ENCODE measurements at regions not wholly inside any gene's neighbourhood (a gene's known extent, or its start where the extent isn't known, plus 50 kb on each side); places are given as distances from the start of the nearest gene placed in this dataset.

GRCh38 chr5:138656916-138657315 lies 81.7 kb upstream of the HSPA9 start:
- TF ChIP-seq, protein P1, sequence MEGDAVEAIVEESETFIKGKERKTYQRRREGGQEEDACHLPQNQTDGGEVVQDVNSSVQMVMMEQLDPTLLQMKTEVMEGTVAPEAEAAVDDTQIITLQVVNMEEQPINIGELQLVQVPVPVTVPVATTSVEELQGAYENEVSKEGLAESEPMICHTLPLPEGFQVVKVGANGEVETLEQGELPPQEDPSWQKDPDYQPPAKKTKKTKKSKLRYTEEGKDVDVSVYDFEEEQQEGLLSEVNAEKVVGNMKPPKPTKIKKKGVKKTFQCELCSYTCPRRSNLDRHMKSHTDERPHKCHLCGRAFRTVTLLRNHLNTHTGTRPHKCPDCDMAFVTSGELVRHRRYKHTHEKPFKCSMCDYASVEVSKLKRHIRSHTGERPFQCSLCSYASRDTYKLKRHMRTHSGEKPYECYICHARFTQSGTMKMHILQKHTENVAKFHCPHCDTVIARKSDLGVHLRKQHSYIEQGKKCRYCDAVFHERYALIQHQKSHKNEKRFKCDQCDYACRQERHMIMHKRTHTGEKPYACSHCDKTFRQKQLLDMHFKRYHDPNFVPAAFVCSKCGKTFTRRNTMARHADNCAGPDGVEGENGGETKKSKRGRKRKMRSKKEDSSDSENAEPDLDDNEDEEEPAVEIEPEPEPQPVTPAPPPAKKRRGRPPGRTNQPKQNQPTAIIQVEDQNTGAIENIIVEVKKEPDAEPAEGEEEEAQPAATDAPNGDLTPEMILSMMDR (IDR thresholded peaks at IDR 0.05), result no peak
- no peak for TF ChIP-seq POLR2A (IDR thresholded peaks at IDR 0.05)
- intact Hi-C loops (cut with DNase I; ENCODE audit: low total_unique reads), result no loop called here
- H3K4me3 ChIP-seq (ENCODE audit: low read depth, poor library complexity, severe bottlenecking), result no peak overlapping the region
- WGBS, 2 donors, result 84 to 85% methylated on average over 4 of the region's 4 CpGs
- DNase-seq (ENCODE audit: low spot score in 2 of 2), result no peak

- no peak overlapping the region for H3K4me3 ChIP-seq (ENCODE audit: low read depth, poor library complexity, severe bottlenecking)
- 85 to 96% methylated on average over 6 of the region's 6 CpGs for WGBS, 2 donors
- no peak for TF ChIP-seq POLR2A (IDR thresholded peaks at IDR 0.05)
- TF ChIP-seq, protein P1 (IDR thresholded peaks at IDR 0.05), result no peak
- DNase-seq (ENCODE audit: low spot score in 2 of 2), result no peak
- intact Hi-C loops (cut with DNase I; ENCODE audit: low total_unique reads), result no loop called here
These were observed 80.5 kb upstream of the HSPA9 start for GRCh38 chr5:138655530-138656190.

- no peak for TF ChIP-seq POLR2A (IDR thresholded peaks at IDR 0.05)
- TF ChIP-seq, protein P1 (IDR thresholded peaks at IDR 0.05), result no peak
- 71 to 76% methylated on average over 8 of the region's 8 CpGs for WGBS, 2 donors
- DNase-seq (ENCODE audit: low spot score in 2 of 2), result no peak
- intact Hi-C loops (cut with DNase I; ENCODE audit: low total_unique reads), result no loop called here
- no peak overlapping the region for H3K4me3 ChIP-seq (ENCODE audit: low read depth, poor library complexity, severe bottlenecking)
These were observed 79.2 kb upstream of the HSPA9 start for GRCh38 chr5:138654281-138654867.

DNA sequence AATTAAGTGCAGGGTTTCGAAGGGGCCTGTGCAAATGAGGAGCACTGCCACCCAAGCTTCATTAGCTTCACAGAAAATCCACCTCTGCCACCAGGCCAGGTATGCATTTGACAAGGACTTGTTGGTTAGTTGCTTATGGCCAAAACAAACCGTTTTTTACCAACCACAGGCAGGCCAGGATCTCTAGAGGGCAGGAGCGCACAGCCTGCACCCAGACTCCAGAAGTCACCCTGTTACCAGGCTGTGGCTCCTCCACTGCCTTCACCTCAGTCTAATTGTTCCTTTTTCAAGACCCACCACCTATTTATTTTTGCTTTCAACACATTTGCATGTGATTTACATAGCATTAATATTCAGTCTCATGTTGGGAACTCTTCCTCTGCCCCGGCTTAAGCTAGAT lies 78.3 kb upstream of the HSPA9 start:
- DNase-seq (ENCODE audit: low spot score in 2 of 2), result no peak

GRCh38 chr5:138651767-138652117 lies 76.5 kb upstream of the HSPA9 start:
- no peak for DNase-seq (ENCODE audit: low spot score in 2 of 2)
- no peak for TF ChIP-seq POLR2A (IDR thresholded peaks at IDR 0.05)
- TF ChIP-seq, protein P1 (IDR thresholded peaks at IDR 0.05), result no peak
- intact Hi-C loops (cut with DNase I; ENCODE audit: low total_unique reads), result no loop called here
- WGBS, 2 donors, result 71 to 79% methylated on average over 6 of the region's 6 CpGs
- no peak overlapping the region for H3K4me3 ChIP-seq (ENCODE audit: low read depth, poor library complexity, severe bottlenecking)

More for the DNA sequence above, 78.3 kb upstream of the HSPA9 start:
- WGBS, 2 donors, result 57 to 68% methylated on average over 4 of the region's 4 CpGs
- H3K4me3 ChIP-seq (ENCODE audit: low read depth, poor library complexity, severe bottlenecking), result no peak overlapping the region
- TF ChIP-seq, protein P1 (IDR thresholded peaks at IDR 0.05), result no peak
- TF ChIP-seq POLR2A (IDR thresholded peaks at IDR 0.05), result no peak
- intact Hi-C loops (cut with DNase I; ENCODE audit: low total_unique reads), result no loop called here

Measured in lower leg skin (tissue), 4 donors.